Trophoblast cell (in vitro differentiated cells and primary cell): ENCODE measurements at regions not wholly inside any gene's neighbourhood (a gene's known extent, or its start where the extent isn't known, plus 50 kb on each side); places are given as distances from the start of the nearest gene placed in this dataset.

Experiments
- DNase-seq, 2 donors: peaks; one replicate each; pipeline ENCODE4 v3.0.0-alpha.2; 2016
- H2AFZ ChIP-seq: 2 replicates; pipeline ENCODE4 v1.6.1; 2013; ENCODE audit warnings: low read length, moderate library complexity, mild to moderate bottlenecking; ENCODE audit not compliant: insufficient read depth, poor library complexity
- H2AK5ac ChIP-seq: 2 replicates; pipeline ENCODE4 v1.6.1; 2013; ENCODE audit warnings: mild to moderate bottlenecking, low read length
- H2BK120ac ChIP-seq: 2 replicates; pipeline ENCODE4 v1.6.1; 2013; ENCODE audit warnings: low read length, mild to moderate bottlenecking, moderate library complexity; ENCODE audit not compliant: insufficient read depth, poor library complexity
- H2BK12ac ChIP-seq: 2 replicates; pipeline ENCODE4 v1.6.1; 2013; ENCODE audit warnings: mild to moderate bottlenecking, low read length, moderate library complexity
- H2BK5ac ChIP-seq: 2 replicates; pipeline ENCODE4 v1.6.1; 2013; ENCODE audit warnings: low read length, low read depth, moderate library complexity, mild to moderate bottlenecking; ENCODE audit not compliant: poor library complexity
- H3K14ac ChIP-seq: 2 replicates; pipeline ENCODE4 v1.6.1; 2013; ENCODE audit warnings: mild to moderate bottlenecking, low read length
- H3K18ac ChIP-seq: 2 replicates; pipeline ENCODE4 v1.6.1; 2013; ENCODE audit warnings: mild to moderate bottlenecking, low read length
- H3K23ac ChIP-seq: 2 replicates; pipeline ENCODE4 v1.6.1; 2013; ENCODE audit warnings: low read length
- H3K27ac ChIP-seq: 2 replicates; pipeline ENCODE4 v1.5.1; 2013; ENCODE audit warnings: low read depth, mild to moderate bottlenecking, inconsistent platforms, low read length, moderate library complexity
- H3K27me3 ChIP-seq: 2 replicates; pipeline ENCODE4 v1.6.1; 2013; ENCODE audit warnings: inconsistent platforms, mild to moderate bottlenecking, low read length, moderate library complexity; ENCODE audit not compliant: insufficient read depth
- H3K36me3 ChIP-seq, 2 experiments: 1 replicate in 1 of 2; 2 replicates in 1 of 2; pipeline ENCODE4 v1.6.1; 2013; ENCODE audit warnings: low read length in 2 of 2, mild to moderate bottlenecking in 2 of 2, moderate library complexity in 1 of 2; ENCODE audit not compliant: insufficient read depth in 2 of 2, control insufficient read depth in 1 of 2
- H3K4ac ChIP-seq: 2 replicates; pipeline ENCODE4 v1.6.1; 2013; ENCODE audit warnings: low read depth, mild to moderate bottlenecking, low read length, moderate library complexity
- H3K4me1 ChIP-seq, 2 experiments: 1 replicate in 1 of 2; 2 replicates in 1 of 2; pipeline ENCODE4 v1.6.1; 2013; ENCODE audit warnings: low read length in 2 of 2, mild to moderate bottlenecking in 2 of 2, moderate library complexity in 1 of 2; ENCODE audit not compliant: insufficient read depth in 2 of 2, control insufficient read depth in 1 of 2
- H3K4me2 ChIP-seq: 2 replicates; pipeline ENCODE4 v1.6.1; 2013; ENCODE audit warnings: inconsistent platforms, mild to moderate bottlenecking, low read length, moderate library complexity
- H3K4me3 ChIP-seq: 2 replicates; pipeline ENCODE4 v1.5.1; 2013; ENCODE audit warnings: mild to moderate bottlenecking, low read depth, low read length, inconsistent platforms
- H3K79me1 ChIP-seq: one replicate; pipeline ENCODE4 v1.6.1; 2013; ENCODE audit warnings: low read length
- H3K79me2 ChIP-seq: 2 replicates; pipeline ENCODE4 v1.6.1; 2013; ENCODE audit warnings: low read length, mild to moderate bottlenecking; ENCODE audit not compliant: control insufficient read depth, insufficient read depth, poor library complexity
- H3K9ac ChIP-seq: 2 replicates; pipeline ENCODE4 v1.6.1; 2013; ENCODE audit warnings: mild to moderate bottlenecking, low read length
- H3K9me3 ChIP-seq: 2 replicates; pipeline ENCODE4 v1.6.1; 2013; ENCODE audit warnings: low read depth, mild to moderate bottlenecking, control low read depth, inconsistent platforms, low read length; ENCODE audit not compliant: insufficient read depth
- H4K12ac ChIP-seq: 2 replicates; pipeline ENCODE4 v1.6.1; 2013; ENCODE audit warnings: low read depth, mild to moderate bottlenecking, low read length, moderate library complexity
- H4K8ac ChIP-seq: 2 replicates; pipeline ENCODE4 v1.6.1; 2013; ENCODE audit warnings: low read depth, mild to moderate bottlenecking, low read length, moderate library complexity
- H4K91ac ChIP-seq: one replicate; pipeline ENCODE4 v1.6.1; 2013; ENCODE audit warnings: low read depth, mild to moderate bottlenecking, low read length, moderate library complexity
- WGBS: extraction: QIAGEN DNeasy Blood & Tissue Kit; methylation state at CpG from one replicate; pipeline ENCODE4 v1.1.7; 2013; ENCODE audit warnings: missing lambda C conversion rate; ENCODE audit not compliant: insufficient read length, insufficient coverage; ENCODE audit errors: extremely low coverage; 5-methylcytosine and 5-hydroxymethylcytosine counted together

GRCh38 chr2:37551783-37552182 is 119.7 kb downstream of the CDC42EP3 start:
- Histone ChIP-seq H3K23ac (no peak overlapping the region), H2AK5ac (no peak overlapping the region), H3K36me3 (no peaks in the 10 kb centered on the region), H3K9me3 (peaks cover 3% of the 10 kb centered on the region), H4K8ac (no peak overlapping the region), H2BK120ac (no peak overlapping the region), H3K9ac (no peak overlapping the region), H2AFZ (no peak overlapping the region), H4K91ac (no peak overlapping the region), H3K4me2 (no peak overlapping the region), H3K4me3 (no peak overlapping the region), H2BK12ac (no peak overlapping the region), H3K27me3 (no peaks in the 10 kb centered on the region), H3K79me2 (no peaks in the 10 kb centered on the region), H3K79me1 (no peaks in the 10 kb centered on the region), H3K4me1 (no peaks in the 10 kb centered on the region), H3K27ac (no peak overlapping the region), H3K4ac (no peak overlapping the region), H3K14ac (no peak overlapping the region), H4K12ac (no peak overlapping the region), H3K18ac (no peak overlapping the region), H2BK5ac (no peak overlapping the region)
- DNase-seq: peak in 1 of 2 donors; percentile 22
- no CpG with 5 or more reads among the region's 3 CpGs for WGBS

GRCh38 chr2:37552339-37552738 is 119.1 kb downstream of the CDC42EP3 start:
- H2AK5ac ChIP-seq: no peak overlapping the region
- H3K23ac ChIP-seq: no peak overlapping the region
- no peak overlapping the region for H2BK120ac ChIP-seq
- no peak overlapping the region for H2AFZ ChIP-seq
- no peak overlapping the region for H3K14ac ChIP-seq
- H3K79me1 ChIP-seq: no peaks in the 10 kb centered on the region
- no peak overlapping the region for H4K91ac ChIP-seq
- H3K9ac ChIP-seq: no peak overlapping the region
- H2BK5ac ChIP-seq: no peak overlapping the region
- no peak overlapping the region for H2BK12ac ChIP-seq
- peaks cover 3% of the 10 kb centered on the region for H3K9me3 ChIP-seq
- no peaks in the 10 kb centered on the region for H3K27me3 ChIP-seq
- H3K18ac ChIP-seq: no peak overlapping the region
- no peaks in the 10 kb centered on the region for H3K4me1 ChIP-seq
- H3K27ac ChIP-seq: no peak overlapping the region
- no peak overlapping the region for H3K4ac ChIP-seq
- no peak overlapping the region for H3K4me2 ChIP-seq
- no peak overlapping the region for H4K12ac ChIP-seq
- H4K8ac ChIP-seq: no peak overlapping the region
- H3K79me2 ChIP-seq: no peaks in the 10 kb centered on the region
- no peak overlapping the region for H3K4me3 ChIP-seq
- no peaks in the 10 kb centered on the region for H3K36me3 ChIP-seq
- DNase-seq: peak; percentile 15 to 71
- no CpG with 5 or more reads among the region's 2 CpGs for WGBS

- Histone ChIP-seq H2AFZ (no peak overlapping the region), H2BK5ac (no peak overlapping the region), H3K36me3 (no peaks in the 10 kb centered on the region), H2BK12ac (no peak overlapping the region), H3K4me3 (no peak overlapping the region), H3K79me1 (no peaks in the 10 kb centered on the region), H2AK5ac (no peak overlapping the region), H4K8ac (no peak overlapping the region), H3K9me3 (no peaks in the 10 kb centered on the region), H3K27me3 (no peaks in the 10 kb centered on the region), H2BK120ac (no peak overlapping the region), H3K27ac (no peak overlapping the region), H3K4me2 (no peak overlapping the region), H3K4me1 (no peaks in the 10 kb centered on the region), H3K23ac (no peak overlapping the region), H3K18ac (no peak overlapping the region), H3K4ac (no peak overlapping the region), H3K9ac (no peak overlapping the region), H3K14ac (no peak overlapping the region), H3K79me2 (no peaks in the 10 kb centered on the region), H4K91ac (no peak overlapping the region), H4K12ac (no peak overlapping the region)
- WGBS: no CpG with 5 or more reads among the region's 5 CpGs
- no peak for DNase-seq
Observed at GRCh38 chr2:37553411-37554154, 117.9 kb downstream of the CDC42EP3 start.

- no peak overlapping the region for H4K8ac ChIP-seq
- H4K91ac ChIP-seq: no peak overlapping the region
- no peaks in the 10 kb centered on the region for H3K36me3 ChIP-seq
- no peak overlapping the region for H2BK5ac ChIP-seq
- no peak overlapping the region for H3K18ac ChIP-seq
- H2AFZ ChIP-seq: no peak overlapping the region
- no peak overlapping the region for H2BK120ac ChIP-seq
- H3K27me3 ChIP-seq: no peaks in the 10 kb centered on the region
- no peak overlapping the region for H4K12ac ChIP-seq
- no peaks in the 10 kb centered on the region for H3K9me3 ChIP-seq
- H3K23ac ChIP-seq: no peak overlapping the region
- no peak overlapping the region for H2BK12ac ChIP-seq
- no peak overlapping the region for H3K9ac ChIP-seq
- no peaks in the 10 kb centered on the region for H3K4me1 ChIP-seq
- H3K4me2 ChIP-seq: no peak overlapping the region
- no CpG with 5 or more reads among the region's 2 CpGs for WGBS
- DNase-seq: no peak
- H3K27ac ChIP-seq: no peak overlapping the region
- no peak overlapping the region for H3K4me3 ChIP-seq
- H3K14ac ChIP-seq: no peak overlapping the region
- no peaks in the 10 kb centered on the region for H3K79me2 ChIP-seq
- no peaks in the 10 kb centered on the region for H3K79me1 ChIP-seq
- no peak overlapping the region for H3K4ac ChIP-seq
- H2AK5ac ChIP-seq: no peak overlapping the region
Observed at GRCh38 chr2:37554155-37554510, 117.3 kb downstream of the CDC42EP3 start.
